H7 (cell line): ENCODE measurements at regions not wholly inside any gene's neighbourhood (a gene's known extent, or its start where the extent isn't known, plus 50 kb on each side); places are given as distances from the start of the nearest gene placed in this dataset.

ENCODE experiments used
- DNase-seq: peaks from one replicate; pipeline ENCODE4 v3.0.0; 2012
- H3K27me3 ChIP-seq: 2 replicates; pipeline ENCODE4 v1.6.0; 2011; ENCODE audit warnings: mild to moderate bottlenecking, low read length; ENCODE audit not compliant: control insufficient read depth, insufficient read depth
- H3K36me3 ChIP-seq: replicated peaks from 2 replicates; pipeline ENCODE4 v1.5.1; 2011; ENCODE audit warnings: low read length; ENCODE audit not compliant: control insufficient read depth, insufficient read depth
- H3K4me3 ChIP-seq: 2 replicates; pipeline ENCODE4 v1.5.1; 2011; ENCODE audit warnings: low read depth, mild to moderate bottlenecking, control low read depth, low read length, moderate library complexity; ENCODE audit not compliant: insufficient read depth

GRCh38 chr12:97753332-97753731 lies 290.7 kb downstream of the RMST start:
- H3K27me3 ChIP-seq, result no peaks in the 10 kb centered on the region
- H3K36me3 ChIP-seq, result no peaks in the 10 kb centered on the region
- DNase-seq, result no peak
- no peak overlapping the region for H3K4me3 ChIP-seq

- Histone ChIP-seq H3K4me3 (no peak overlapping the region), H3K27me3 (no peaks in the 10 kb centered on the region), H3K36me3 (no peaks in the 10 kb centered on the region)
- DNase-seq, result no peak
These were observed 291.7 kb downstream of the RMST start for GRCh38 chr12:97754306-97754705.

- H3K4me3 ChIP-seq, result no peak overlapping the region
- H3K27me3 ChIP-seq, result no peaks in the 10 kb centered on the region
- H3K36me3 ChIP-seq, result no peaks in the 10 kb centered on the region
- no peak for DNase-seq
These were observed 293.6 kb downstream of the RMST start for GRCh38 chr12:97756066-97756666.

- H3K4me3 ChIP-seq, result no peak overlapping the region
- no peaks in the 10 kb centered on the region for H3K27me3 ChIP-seq
- DNase-seq, result no peak
- H3K36me3 ChIP-seq, result no peaks in the 10 kb centered on the region
These were observed 294.1 kb downstream of the RMST start for GRCh38 chr12:97756741-97757140.

GRCh38 chr12:97757481-97758193 lies 295.0 kb downstream of the RMST start:
- H3K36me3 ChIP-seq, result no peaks in the 10 kb centered on the region
- H3K4me3 ChIP-seq, result no peak overlapping the region
- DNase-seq, result no peak
- no peaks in the 10 kb centered on the region for H3K27me3 ChIP-seq

- Histone ChIP-seq H3K27me3 (no peaks in the 10 kb centered on the region), H3K4me3 (no peak overlapping the region), H3K36me3 (no peaks in the 10 kb centered on the region)
- DNase-seq, result no peak
These were observed 295.5 kb downstream of the RMST start for GRCh38 chr12:97758194-97758501.

- Histone ChIP-seq H3K4me3 (no peak overlapping the region), H3K36me3 (no peaks in the 10 kb centered on the region), H3K27me3 (no peaks in the 10 kb centered on the region)
- no peak for DNase-seq
These were observed 296.0 kb downstream of the RMST start for GRCh38 chr12:97758586-97758985.

GRCh38 chr12:97760601-97761000 lies 298.0 kb downstream of the RMST start:
- Histone ChIP-seq H3K27me3 (no peaks in the 10 kb centered on the region), H3K36me3 (no peaks in the 10 kb centered on the region), H3K4me3 (no peak overlapping the region)
- DNase-seq, result no peak

- no peak for DNase-seq
- Histone ChIP-seq H3K36me3 (no peaks in the 10 kb centered on the region), H3K4me3 (no peak overlapping the region), H3K27me3 (no peaks in the 10 kb centered on the region)
These were observed 300.5 kb downstream of the RMST start for GRCh38 chr12:97763113-97763512.

GRCh38 chr12:97764700-97765099 lies 302.1 kb downstream of the RMST start:
- Histone ChIP-seq H3K27me3 (no peaks in the 10 kb centered on the region), H3K4me3 (no peak overlapping the region), H3K36me3 (no peaks in the 10 kb centered on the region)
- DNase-seq, result no peak

- Histone ChIP-seq H3K27me3 (no peaks in the 10 kb centered on the region), H3K36me3 (no peaks in the 10 kb centered on the region), H3K4me3 (no peak overlapping the region)
- no peak for DNase-seq
These were observed 304.7 kb downstream of the RMST start for GRCh38 chr12:97767347-97767746.

- Histone ChIP-seq H3K36me3 (no peaks in the 10 kb centered on the region), H3K27me3 (no peaks in the 10 kb centered on the region), H3K4me3 (no peak overlapping the region)
- no peak for DNase-seq
These were observed 315.5 kb downstream of the RMST start for GRCh38 chr12:97778111-97778510.

GRCh38 chr12:97781342-97781741 lies 318.7 kb downstream of the RMST start:
- Histone ChIP-seq H3K4me3 (no peak overlapping the region), H3K36me3 (no peaks in the 10 kb centered on the region), H3K27me3 (no peaks in the 10 kb centered on the region)
- DNase-seq, result no peak

- H3K4me3 ChIP-seq, result no peak overlapping the region
- peak; percentile 5 for DNase-seq
- no peaks in the 10 kb centered on the region for H3K36me3 ChIP-seq
- no peaks in the 10 kb centered on the region for H3K27me3 ChIP-seq
These were observed 322.3 kb downstream of the RMST start for GRCh38 chr12:97784904-97785303.

- Histone ChIP-seq H3K36me3 (no peaks in the 10 kb centered on the region), H3K4me3 (no peak overlapping the region), H3K27me3 (no peaks in the 10 kb centered on the region)
- no peak for DNase-seq
These were observed 327.7 kb downstream of the RMST start for GRCh38 chr12:97790281-97790680.

GRCh38 chr12:97797473-97797872 lies 334.9 kb downstream of the RMST start:
- DNase-seq, result no peak
- Histone ChIP-seq H3K36me3 (no peaks in the 10 kb centered on the region), H3K4me3 (no peak overlapping the region), H3K27me3 (no peaks in the 10 kb centered on the region)
